ENCODE measurements at regions not wholly inside any gene's neighbourhood (a gene's known extent, or its start where the extent isn't known, plus 50 kb on each side); places are given as distances from the start of the nearest gene placed in this dataset.

DNA sequence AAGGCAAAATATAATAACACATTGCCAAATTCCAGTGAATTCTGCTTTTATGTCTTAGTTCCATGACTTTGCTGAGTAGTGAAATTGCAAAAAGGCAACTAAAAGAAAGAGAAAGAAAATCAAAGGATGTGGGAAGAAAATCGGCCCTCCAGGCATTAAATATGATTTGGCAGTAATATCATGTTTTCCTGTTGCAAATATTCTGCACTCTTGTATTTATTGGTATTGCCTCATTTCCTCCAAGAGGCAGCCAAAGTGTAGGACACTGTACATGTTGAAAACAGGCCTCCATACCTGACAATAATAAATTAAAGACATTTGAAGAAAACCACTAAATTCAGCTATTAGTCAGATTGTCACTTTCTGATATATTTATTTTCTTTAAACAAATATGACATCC is 460.0 kb upstream of the NOX3 start:
- Histone ChIP-seq H3K36me3 (ENCODE audit: control insufficient read depth, insufficient read depth, low read length) (no peaks in the 10 kb centered on the region), H3K27ac (ENCODE audit: low read depth, low read length) (no peak overlapping the region), H3K27me3 (ENCODE audit: control insufficient read depth, insufficient read depth, low read length) (no peaks in the 10 kb centered on the region), H3K9ac (ENCODE audit: low read length) (no peak overlapping the region), H3K4me3 (ENCODE audit: low read length) (no peak overlapping the region), H3K4me1 (ENCODE audit: control insufficient read depth, insufficient read depth, low read length) (no peaks in the 10 kb centered on the region)

DNA sequence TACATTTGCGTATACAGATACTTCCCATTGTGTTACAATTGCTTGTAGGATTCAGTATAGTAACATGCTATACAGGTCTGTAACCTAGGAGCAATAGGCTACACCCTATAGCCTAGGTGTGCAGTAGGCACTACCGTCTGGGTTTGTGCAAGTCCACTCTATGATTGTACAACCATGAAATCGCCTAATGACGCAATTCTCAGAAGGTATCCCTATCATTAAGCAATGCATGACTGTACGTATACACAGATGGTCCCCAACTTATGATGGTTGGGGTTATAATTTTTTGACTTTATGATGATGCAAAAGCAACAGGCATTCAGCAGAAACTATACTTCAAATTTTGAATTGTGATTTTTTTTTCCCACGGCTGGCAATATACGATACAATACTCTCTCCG is 458.2 kb upstream of the NOX3 start:
- H3K4me1 ChIP-seq (ENCODE audit: control insufficient read depth, insufficient read depth, low read length) = no peaks in the 10 kb centered on the region
- H3K36me3 ChIP-seq (ENCODE audit: control insufficient read depth, insufficient read depth, low read length) = no peaks in the 10 kb centered on the region
- no peaks in the 10 kb centered on the region for H3K27me3 ChIP-seq (ENCODE audit: control insufficient read depth, insufficient read depth, low read length)
- H3K9ac ChIP-seq (ENCODE audit: low read length) = no peak overlapping the region
- H3K27ac ChIP-seq (ENCODE audit: low read depth, low read length) = no peak overlapping the region
- no peak overlapping the region for H3K4me3 ChIP-seq (ENCODE audit: low read length)

DNA sequence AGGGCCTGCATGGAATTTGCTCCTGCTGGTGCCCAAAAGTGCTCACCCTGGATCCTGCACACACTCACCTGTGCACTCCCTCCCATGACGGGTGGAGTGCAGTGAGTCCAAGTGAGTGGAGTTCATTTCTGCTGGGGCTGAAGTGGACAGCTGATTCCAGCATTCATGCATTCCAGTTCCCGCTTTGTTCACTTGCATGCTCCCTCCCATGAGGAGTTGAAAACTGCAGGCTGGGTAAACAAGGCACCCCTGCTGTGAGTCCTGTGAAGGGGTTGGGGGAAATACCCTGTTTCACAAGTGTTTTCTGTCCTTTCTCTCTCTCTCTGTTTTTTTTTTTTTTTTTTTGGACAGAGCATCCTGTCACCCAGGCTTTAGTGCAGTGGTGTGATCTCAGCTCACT is 454.1 kb upstream of the NOX3 start:
- Histone ChIP-seq H3K9ac (ENCODE audit: low read length) (no peak overlapping the region), H3K4me3 (ENCODE audit: low read length) (no peak overlapping the region)

DNA sequence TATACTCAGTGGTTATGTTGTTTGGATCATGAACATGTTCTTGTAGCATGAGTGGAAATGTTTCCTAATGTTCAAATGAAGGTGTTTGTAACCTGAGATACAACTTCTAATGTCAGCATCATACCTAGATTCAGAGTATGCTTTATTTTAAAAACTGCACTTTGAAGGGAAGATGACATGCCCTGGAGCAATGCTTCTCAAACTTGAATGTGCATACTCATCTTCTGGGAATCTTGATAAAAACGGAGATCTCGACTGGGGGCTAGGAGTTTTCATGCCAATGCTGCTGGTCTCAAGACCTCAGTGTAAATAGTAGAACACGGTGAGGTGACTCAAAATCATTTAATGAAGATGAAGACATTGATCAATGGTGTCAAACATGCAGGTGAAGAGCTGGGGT is 440.0 kb upstream of the NOX3 start:
- no peaks in the 10 kb centered on the region for H3K4me1 ChIP-seq (ENCODE audit: control insufficient read depth, insufficient read depth, low read length)
- no peak overlapping the region for H3K9ac ChIP-seq (ENCODE audit: low read length)
- no peaks in the 10 kb centered on the region for H3K36me3 ChIP-seq (ENCODE audit: control insufficient read depth, insufficient read depth, low read length)
- H3K4me3 ChIP-seq (ENCODE audit: low read length) = no peak overlapping the region
- H3K27me3 ChIP-seq (ENCODE audit: control insufficient read depth, insufficient read depth, low read length) = no peaks in the 10 kb centered on the region
- H3K27ac ChIP-seq (ENCODE audit: low read depth, low read length) = no peak overlapping the region

More for the DNA sequence above, 454.1 kb upstream of the NOX3 start:
- Histone ChIP-seq H3K36me3 (ENCODE audit: control insufficient read depth, insufficient read depth, low read length) (no peaks in the 10 kb centered on the region), H3K27ac (ENCODE audit: low read depth, low read length) (no peak overlapping the region), H3K4me1 (ENCODE audit: control insufficient read depth, insufficient read depth, low read length) (no peaks in the 10 kb centered on the region), H3K27me3 (ENCODE audit: control insufficient read depth, insufficient read depth, low read length) (no peaks in the 10 kb centered on the region)

DNA sequence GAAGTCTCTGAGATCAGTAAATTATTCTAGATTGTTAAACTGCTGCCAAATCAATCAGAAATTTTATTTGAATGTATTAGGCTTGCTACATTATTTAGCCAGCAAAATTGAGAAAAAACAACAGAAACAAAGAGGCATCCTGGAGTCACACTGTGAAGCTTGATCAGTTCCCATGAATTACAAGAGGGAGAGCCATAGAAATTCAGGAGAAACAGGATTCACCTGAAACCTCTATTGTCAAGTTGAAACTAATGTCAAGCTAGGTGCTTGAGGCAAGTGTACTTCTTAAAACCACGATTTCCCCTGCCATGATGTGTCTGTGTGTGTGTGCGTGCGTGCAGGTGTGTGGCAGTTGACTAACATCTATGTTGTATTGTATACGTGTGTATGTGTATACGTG is 439.1 kb upstream of the NOX3 start:
- Histone ChIP-seq H3K9ac (ENCODE audit: low read length) (no peak overlapping the region), H3K36me3 (ENCODE audit: control insufficient read depth, insufficient read depth, low read length) (no peaks in the 10 kb centered on the region), H3K27me3 (ENCODE audit: control insufficient read depth, insufficient read depth, low read length) (no peaks in the 10 kb centered on the region), H3K4me1 (ENCODE audit: control insufficient read depth, insufficient read depth, low read length) (no peaks in the 10 kb centered on the region), H3K4me3 (ENCODE audit: low read length) (no peak overlapping the region), H3K27ac (ENCODE audit: low read depth, low read length) (no peak overlapping the region)

DNA sequence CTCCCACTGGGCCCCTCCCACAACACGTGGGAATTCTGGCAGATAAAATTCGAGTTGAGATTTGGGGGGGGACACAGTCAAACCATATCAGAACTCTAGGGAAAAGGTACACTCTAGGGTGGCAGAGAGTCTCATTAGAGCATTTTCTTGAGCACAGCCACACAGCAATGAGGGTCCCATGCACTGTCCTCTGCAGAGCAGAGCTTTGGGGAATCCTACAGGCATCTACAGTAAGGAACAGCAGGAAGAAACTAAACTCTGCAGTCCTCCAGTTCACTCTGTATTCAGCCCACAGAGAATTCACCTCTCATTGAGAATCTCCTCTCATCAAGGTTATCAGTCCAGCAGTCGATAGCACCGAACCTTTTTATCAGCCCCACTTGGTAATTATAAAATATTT is 438.6 kb upstream of the NOX3 start:
- H3K27ac ChIP-seq (ENCODE audit: low read depth, low read length) = no peak overlapping the region
- H3K9ac ChIP-seq (ENCODE audit: low read length) = no peak overlapping the region
- no peaks in the 10 kb centered on the region for H3K4me1 ChIP-seq (ENCODE audit: control insufficient read depth, insufficient read depth, low read length)
- no peak overlapping the region for H3K4me3 ChIP-seq (ENCODE audit: low read length)
- no peaks in the 10 kb centered on the region for H3K36me3 ChIP-seq (ENCODE audit: control insufficient read depth, insufficient read depth, low read length)
- H3K27me3 ChIP-seq (ENCODE audit: control insufficient read depth, insufficient read depth, low read length) = no peaks in the 10 kb centered on the region

DNA sequence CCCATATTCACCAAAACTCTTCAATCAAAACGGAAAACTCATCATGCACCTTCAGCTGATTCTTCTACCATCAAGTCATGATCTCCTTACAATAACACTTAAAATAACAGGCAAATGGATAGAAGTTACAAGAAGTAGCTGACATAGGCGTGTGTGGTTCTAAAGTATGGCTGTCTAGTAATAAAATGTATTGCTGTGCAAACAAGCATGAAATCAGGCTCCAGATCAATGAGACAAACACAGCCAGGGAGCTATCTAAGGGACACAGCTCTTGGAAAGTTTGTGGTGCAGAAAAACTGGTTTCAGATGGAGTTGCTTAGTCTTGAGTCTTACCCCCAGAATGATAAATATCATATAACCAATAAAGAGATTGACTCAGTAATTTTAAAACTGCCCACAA is 434.8 kb upstream of the NOX3 start:
- Histone ChIP-seq H3K4me3 (ENCODE audit: low read length) (no peak overlapping the region), H3K4me1 (ENCODE audit: control insufficient read depth, insufficient read depth, low read length) (no peaks in the 10 kb centered on the region), H3K27ac (ENCODE audit: low read depth, low read length) (no peak overlapping the region), H3K36me3 (ENCODE audit: control insufficient read depth, insufficient read depth, low read length) (no peaks in the 10 kb centered on the region), H3K27me3 (ENCODE audit: control insufficient read depth, insufficient read depth, low read length) (no peaks in the 10 kb centered on the region), H3K9ac (ENCODE audit: low read length) (no peak overlapping the region)

DNA sequence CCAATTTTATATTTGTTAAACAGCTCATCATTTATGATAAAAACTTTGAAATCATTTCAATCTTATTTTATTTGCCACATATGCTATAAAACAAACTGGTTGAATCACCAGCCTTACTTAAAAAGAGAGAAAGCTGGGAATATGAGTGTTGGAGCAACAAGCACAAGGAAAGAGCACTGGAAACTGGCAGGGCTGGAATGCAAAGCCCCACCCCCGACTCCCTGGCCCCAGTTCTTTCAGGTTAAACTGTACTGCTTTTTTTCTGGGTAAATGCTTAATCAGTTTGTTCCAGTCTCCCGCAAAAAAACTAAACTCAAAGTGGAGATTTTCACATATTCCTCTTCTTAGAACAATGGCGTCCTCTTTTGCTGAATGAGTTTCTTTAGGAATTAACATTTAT is 433.8 kb upstream of the NOX3 start:
- Histone ChIP-seq H3K36me3 (ENCODE audit: control insufficient read depth, insufficient read depth, low read length) (no peaks in the 10 kb centered on the region), H3K27ac (ENCODE audit: low read depth, low read length) (no peak overlapping the region)

DNA sequence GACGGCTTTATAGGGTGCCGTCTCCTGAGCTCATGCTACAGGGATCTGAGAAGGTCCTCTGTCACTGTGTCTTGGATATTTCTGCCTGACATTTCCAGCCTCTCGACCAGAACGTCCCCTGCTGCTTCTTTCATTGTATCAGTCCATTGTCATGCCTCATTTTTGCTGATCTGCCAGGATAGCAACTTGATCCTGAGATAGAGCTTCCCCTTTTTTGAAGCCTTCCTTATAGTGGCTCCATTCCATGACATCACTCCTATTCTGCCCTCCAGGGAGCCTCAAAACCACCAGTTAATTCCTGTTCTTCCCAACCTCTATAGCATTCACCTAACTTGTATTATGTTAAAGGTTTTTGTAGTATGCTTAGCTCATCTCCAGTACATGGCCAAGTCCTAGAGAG is 431.8 kb upstream of the NOX3 start:
- Histone ChIP-seq H3K4me3 (ENCODE audit: low read length) (no peak overlapping the region), H3K27ac (ENCODE audit: low read depth, low read length) (no peak overlapping the region), H3K4me1 (ENCODE audit: control insufficient read depth, insufficient read depth, low read length) (peaks cover 3% of the 10 kb centered on the region), H3K9ac (ENCODE audit: low read length) (no peak overlapping the region), H3K27me3 (ENCODE audit: control insufficient read depth, insufficient read depth, low read length) (no peaks in the 10 kb centered on the region), H3K36me3 (ENCODE audit: control insufficient read depth, insufficient read depth, low read length) (no peaks in the 10 kb centered on the region)

More for the DNA sequence above, 433.8 kb upstream of the NOX3 start:
- no peaks in the 10 kb centered on the region for H3K4me1 ChIP-seq (ENCODE audit: control insufficient read depth, insufficient read depth, low read length)
- H3K27me3 ChIP-seq (ENCODE audit: control insufficient read depth, insufficient read depth, low read length) = no peaks in the 10 kb centered on the region
- H3K9ac ChIP-seq (ENCODE audit: low read length) = no peak overlapping the region
- no peak overlapping the region for H3K4me3 ChIP-seq (ENCODE audit: low read length)

DNA sequence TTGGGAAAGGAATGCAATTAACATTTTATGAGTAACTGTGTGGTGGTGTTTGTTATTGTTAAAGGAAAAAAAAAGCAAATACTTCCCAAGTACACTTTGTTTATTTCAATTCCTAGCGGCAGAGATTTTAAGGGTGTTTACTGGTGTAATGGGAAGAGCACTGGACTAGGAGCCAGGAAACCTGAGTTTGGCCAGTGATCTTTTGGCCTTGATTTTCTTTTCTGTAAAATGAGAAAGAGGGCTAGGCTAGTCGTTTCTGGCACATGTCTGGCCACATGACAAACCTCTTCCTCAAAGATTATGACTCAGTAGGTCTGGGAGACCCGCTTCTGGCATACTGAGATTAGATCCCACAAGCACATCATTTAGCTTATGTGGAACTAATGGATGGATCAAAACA is 428.1 kb upstream of the NOX3 start:
- Histone ChIP-seq H3K36me3 (ENCODE audit: control insufficient read depth, insufficient read depth, low read length) (no peaks in the 10 kb centered on the region), H3K4me3 (ENCODE audit: low read length) (no peak overlapping the region), H3K9ac (ENCODE audit: low read length) (no peak overlapping the region), H3K27ac (ENCODE audit: low read depth, low read length) (no peak overlapping the region), H3K27me3 (ENCODE audit: control insufficient read depth, insufficient read depth, low read length) (no peaks in the 10 kb centered on the region), H3K4me1 (ENCODE audit: control insufficient read depth, insufficient read depth, low read length) (peaks cover 3% of the 10 kb centered on the region)

DNA sequence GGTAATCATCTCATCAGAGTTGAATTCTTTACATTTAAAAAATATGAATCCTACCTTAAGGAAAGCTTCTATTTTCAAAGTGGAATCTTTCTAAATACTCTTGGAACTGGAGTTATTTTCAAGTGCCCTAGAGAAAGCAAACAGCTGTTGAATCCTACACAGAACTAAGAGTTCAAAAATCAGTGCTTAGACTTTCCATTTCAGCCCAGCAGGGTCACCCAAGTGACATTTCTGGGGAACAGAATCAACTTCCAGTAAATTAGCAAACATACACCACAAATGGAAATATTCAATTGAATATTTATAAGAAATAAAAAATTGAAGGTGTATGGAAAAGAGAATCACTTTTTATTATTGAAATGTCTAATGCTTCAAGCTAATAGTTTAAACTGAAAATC is 427.7 kb upstream of the NOX3 start:
- H3K4me1 ChIP-seq (ENCODE audit: control insufficient read depth, insufficient read depth, low read length) = peaks cover 3% of the 10 kb centered on the region
- no peaks in the 10 kb centered on the region for H3K27me3 ChIP-seq (ENCODE audit: control insufficient read depth, insufficient read depth, low read length)
- H3K27ac ChIP-seq (ENCODE audit: low read depth, low read length) = no peak overlapping the region
- H3K36me3 ChIP-seq (ENCODE audit: control insufficient read depth, insufficient read depth, low read length) = no peaks in the 10 kb centered on the region
- H3K9ac ChIP-seq (ENCODE audit: low read length) = no peak overlapping the region
- no peak overlapping the region for H3K4me3 ChIP-seq (ENCODE audit: low read length)

DNA sequence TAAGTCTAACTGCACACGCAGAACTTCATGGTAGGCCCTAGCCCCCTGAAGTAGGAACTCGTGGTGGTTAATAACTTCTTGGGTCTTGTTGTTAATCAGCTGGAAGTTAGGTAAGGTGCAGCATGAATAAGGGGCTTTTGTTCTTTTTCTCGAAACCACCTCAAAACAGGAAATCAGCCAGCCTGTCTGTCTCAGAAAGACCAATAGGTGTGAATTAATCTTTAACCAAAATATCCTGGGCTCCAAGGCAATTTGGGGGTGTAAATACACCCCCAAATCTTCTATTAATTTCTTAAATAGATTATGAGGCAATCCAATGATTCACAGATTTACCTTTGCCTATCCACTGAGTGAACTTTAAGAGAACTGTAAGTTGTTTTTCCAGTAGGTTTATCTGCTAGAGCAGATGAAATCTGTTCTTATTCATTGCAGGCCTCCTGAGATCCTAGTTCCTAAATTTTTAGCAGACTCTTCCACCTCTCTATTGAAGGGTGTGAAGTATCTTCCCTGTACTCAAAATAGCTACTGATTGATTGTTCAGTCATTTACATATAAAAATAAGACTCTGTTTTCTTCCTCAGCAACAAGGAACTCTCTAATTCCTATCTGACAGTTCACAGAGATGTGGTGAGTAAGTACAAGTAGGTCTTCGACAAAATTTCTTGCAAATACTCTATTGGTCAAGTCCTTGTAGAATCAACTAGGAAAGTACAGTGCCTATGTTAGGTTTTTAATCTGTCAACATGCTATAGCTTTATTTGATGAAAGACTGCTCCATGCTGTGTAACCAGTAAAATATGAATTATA is 427.1 kb upstream of the NOX3 start:
- H3K9ac ChIP-seq (ENCODE audit: low read length) = no peak overlapping the region
- no peak overlapping the region for H3K4me3 ChIP-seq (ENCODE audit: low read length)
- H3K27me3 ChIP-seq (ENCODE audit: control insufficient read depth, insufficient read depth, low read length) = no peaks in the 10 kb centered on the region
- H3K4me1 ChIP-seq (ENCODE audit: control insufficient read depth, insufficient read depth, low read length) = peaks cover 3% of the 10 kb centered on the region
- H3K27ac ChIP-seq (ENCODE audit: low read depth, low read length) = no peak overlapping the region
- H3K36me3 ChIP-seq (ENCODE audit: control insufficient read depth, insufficient read depth, low read length) = no peaks in the 10 kb centered on the region

DNA sequence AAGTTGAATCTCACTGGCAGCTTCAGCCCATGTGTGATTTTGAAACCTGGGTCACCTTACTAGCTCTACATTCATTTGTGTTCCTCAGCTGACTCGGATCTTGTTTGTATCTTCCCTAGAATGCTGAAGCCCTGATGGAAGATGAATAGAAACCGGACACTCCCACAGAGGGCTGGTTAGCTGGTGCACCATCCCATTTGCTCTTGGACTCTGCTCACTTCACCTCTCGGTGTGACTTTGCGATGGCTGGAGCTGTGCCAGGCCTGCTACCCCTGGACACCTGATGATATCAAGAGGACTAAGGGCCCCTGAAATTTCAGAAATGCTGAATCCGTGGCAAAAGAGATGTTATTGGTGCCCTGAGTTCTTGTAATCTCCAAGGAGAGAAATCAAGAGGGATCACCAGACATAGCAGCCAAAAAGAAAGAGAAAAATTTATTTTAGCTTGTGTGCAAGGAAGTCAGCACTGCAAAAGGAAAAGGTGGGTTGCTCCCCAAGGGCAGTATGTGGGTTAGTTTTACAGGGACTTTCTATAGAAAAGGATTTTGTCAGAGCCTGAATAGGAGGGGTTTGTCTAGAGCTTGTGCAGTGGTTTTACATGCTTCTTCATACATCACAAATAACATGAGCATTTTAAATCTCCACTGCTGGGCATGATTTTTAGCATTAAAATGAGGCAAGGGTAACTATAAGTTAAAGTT is 426.3 kb upstream of the NOX3 start:
- no peak overlapping the region for H3K4me3 ChIP-seq (ENCODE audit: low read length)
- no peak overlapping the region for H3K9ac ChIP-seq (ENCODE audit: low read length)
- no peak overlapping the region for H3K27ac ChIP-seq (ENCODE audit: low read depth, low read length)
- no peaks in the 10 kb centered on the region for H3K36me3 ChIP-seq (ENCODE audit: control insufficient read depth, insufficient read depth, low read length)
- H3K4me1 ChIP-seq (ENCODE audit: control insufficient read depth, insufficient read depth, low read length) = peaks cover 3% of the 10 kb centered on the region
- no peaks in the 10 kb centered on the region for H3K27me3 ChIP-seq (ENCODE audit: control insufficient read depth, insufficient read depth, low read length)
